Amniotic stem cell (primary cell): ENCODE measurements at regions not wholly inside any gene's neighbourhood (a gene's known extent, or its start where the extent isn't known, plus 50 kb on each side); places are given as distances from the start of the nearest gene placed in this dataset.
"Not testable (repeated sequence)": the region's sequence is repeated elsewhere in the genome, so short reads cannot be mapped to it uniquely, and the experiment has no call there.

Experiments
- DNase-seq: peaks from one replicate; lab custom pipeline; 2025; lab: John Stamatoyannopoulos, UW

DNA sequence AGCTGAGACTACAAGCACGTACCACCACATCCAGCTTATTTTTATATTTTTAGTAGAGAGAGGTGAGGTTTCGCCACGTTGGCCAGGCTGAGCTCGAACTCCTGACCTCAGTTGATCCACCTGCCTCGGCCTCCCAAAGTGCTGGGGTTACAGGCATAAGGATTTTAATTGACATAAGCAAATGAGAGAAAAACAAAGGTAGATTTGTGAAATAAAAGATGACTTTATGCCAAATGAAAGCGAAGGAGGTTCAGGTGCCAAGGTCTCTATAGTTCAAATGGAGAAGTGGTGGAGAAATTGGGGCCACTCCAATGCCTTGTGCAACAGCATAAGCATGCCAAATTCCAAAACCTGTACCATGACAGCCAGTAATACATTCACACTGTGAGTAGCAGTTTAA, 180.6 kb downstream of the MREG start:
- DNase-seq = no peak

DNA sequence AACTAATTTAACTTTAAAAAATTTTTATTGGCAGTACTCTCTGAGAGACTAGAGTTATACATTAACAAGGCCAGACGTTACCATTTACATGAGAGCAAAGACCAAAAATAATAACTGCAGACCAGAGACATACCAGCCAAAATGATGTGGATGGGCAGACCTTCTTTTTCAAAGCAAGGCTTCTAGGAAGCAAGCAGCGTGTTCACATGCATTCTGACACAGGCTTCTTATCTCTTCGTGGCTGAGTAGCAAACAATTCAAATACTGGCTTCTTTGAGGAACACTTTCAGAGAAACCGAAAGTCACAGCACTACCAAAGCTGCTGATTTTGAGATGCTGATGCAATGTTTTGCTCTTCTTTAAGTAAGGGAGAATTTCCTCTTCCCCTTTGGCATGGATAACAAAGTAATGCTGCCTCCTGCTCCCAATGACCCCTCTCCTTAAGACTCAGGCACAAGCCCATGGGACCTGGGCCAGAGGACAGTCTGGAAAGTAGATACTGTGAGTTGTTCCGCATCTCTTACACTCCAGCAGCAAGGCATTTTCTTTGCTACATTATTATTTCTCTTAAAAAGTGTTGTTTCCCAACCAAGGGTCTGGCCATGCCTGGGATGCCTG, 181.9 kb downstream of the MREG start:
- DNase-seq = no peak

DNA sequence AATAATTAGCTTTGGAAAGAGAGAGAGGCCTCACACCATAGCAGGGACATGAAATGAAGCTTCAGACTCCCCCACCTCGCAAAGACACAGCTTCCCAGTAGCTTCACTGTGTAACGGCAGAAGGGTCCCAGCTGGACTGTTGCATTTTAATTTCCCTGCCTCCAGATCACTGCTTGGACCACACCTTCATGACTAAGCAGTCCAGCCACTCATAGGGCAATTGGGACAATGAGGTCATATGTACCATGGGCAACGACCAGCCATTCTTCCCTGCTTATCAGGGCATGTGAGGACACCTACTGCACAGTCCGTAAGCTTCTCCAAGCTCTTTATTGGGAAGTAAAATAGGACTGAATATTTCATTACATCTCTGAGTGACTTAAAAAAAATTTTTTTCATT, 183.0 kb downstream of the MREG start:
- DNase-seq = no peak

DNA sequence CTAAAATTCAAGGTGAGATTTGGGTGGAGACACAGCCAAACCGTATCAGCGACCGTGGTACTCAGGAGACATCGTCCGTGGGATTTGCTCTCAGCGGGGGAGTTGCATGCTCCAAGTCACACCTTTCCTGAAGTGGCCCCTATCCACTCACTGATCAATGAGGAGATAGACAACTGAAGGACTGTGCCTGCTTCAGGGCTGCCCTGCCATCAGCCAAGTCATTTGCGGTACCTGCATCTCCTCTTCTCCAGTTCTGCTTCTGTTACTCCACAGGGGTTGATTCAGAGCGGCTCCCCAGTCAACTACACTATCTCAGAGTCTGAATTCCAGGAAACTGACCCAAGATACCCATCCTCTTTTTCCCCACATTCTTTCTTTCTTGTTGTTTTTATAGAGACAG, 184.1 kb downstream of the MREG start:
- no peak for DNase-seq

DNA sequence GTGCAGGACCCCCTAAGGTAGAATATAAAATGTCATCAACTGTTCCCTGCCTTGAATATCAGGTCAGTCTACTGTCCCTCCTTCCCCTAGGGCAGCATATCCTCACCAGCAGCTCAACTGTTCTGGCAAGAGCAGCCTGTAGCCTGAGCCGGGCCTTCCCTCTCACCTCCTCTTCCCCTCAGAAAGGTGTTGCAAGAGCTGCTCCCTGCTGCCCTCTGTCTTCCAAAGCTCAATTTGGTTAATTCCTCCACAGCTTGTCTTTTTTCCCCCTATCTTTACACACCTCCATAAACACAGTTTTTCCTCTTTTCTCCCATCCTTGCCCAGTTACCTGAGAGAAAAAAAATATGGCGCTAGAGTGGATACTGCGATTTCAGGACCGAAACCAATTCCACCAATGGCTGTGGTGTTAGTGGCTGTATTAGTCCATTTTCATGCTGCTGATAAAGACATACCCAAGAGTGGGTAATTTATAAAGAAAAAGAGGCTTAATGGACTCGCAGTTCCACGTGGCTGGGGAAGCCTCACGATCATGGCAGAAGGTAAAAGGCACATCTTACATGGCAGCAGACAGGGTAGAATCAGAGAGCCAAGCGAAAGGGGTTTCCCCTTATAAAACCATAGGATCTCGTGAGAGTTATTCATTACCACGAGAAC, 184.7 kb downstream of the MREG start:
- DNase-seq = no peak

DNA sequence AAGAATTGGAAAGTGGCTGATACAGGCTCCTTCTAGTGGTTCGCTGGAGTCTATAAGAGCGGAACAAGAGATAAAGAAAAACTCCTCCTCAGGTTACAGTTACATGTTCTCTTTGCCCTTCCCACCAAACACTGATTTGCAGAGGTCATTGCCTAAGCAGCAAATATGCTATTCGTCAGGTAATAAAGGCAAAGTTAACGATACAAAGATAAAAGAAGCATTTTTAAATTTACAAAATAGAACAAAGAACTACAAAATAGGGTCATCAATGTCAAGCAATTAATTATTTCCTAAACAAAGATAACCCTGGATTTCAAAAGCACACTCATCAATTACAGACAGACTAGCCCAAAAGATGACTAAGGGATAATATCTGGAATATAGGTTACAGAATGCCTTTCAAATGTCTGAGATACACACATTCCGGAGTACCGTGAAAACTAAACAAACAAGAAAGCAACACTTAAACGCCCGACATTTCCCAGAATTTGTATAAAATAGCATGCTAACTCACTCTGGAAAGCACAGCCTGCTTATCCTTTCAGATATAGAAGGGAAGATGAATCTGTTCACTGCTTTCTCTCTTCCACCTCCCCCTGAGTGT, 186.4 kb downstream of the MREG start:
- DNase-seq = no peak

DNA sequence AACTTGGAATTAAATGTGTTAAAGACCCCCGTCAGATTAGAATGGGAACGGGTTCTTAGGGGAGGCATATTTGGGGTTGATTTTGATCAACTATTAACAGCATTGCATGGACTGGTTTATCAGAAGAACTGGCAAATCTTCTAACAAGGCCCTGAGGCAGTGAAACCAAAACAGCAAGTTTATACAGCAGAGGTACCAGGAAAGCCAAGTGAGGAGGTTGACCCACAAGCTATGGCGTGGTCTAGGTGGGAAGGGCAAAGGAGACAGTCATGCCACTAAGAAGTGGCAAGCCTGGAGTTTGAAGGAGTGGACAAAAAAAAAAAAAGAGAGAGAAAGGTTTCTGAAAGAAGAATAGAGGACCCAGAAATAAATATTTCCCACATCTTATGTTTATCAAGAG, 187.0 kb downstream of the MREG start:
- no peak for DNase-seq

DNA sequence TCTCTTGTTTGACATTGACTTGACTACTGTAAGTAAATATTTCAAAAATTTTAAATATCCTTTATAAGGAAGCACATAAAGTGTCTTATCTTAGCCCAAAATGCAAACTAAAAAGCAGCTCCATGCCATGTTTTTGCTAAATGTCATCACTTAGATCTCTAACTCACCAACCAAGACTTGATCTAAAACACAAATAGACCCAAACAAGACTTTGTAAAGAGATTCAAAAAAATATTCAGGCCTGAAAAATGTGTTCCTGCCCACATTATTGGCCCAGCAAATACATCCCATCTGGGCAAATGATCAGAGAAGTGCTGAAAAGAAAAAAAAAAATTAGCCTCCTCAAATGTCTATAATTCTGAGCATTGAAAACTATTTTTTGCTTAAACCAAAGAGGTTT, 187.6 kb downstream of the MREG start:
- DNase-seq = no peak

DNA sequence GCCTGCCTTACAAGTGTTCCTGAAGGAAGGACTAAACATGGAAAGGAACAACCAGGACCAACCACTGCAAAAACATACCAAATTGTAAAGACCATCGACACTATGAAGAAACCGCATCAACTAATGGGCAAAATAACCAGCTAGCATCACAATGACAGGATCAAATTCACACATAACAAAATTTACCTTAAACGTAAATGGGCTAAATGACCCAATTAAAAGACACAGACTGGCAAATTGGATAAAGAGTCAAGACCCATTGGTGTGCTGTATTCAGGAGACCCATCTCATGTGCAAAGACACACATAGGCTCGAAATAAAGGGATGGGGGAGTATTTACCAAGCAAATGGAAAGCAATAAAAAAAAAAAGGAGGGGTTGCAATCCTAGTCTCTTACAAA, 192.1 kb downstream of the MREG start:
- not testable (repeated sequence) for DNase-seq

DNA sequence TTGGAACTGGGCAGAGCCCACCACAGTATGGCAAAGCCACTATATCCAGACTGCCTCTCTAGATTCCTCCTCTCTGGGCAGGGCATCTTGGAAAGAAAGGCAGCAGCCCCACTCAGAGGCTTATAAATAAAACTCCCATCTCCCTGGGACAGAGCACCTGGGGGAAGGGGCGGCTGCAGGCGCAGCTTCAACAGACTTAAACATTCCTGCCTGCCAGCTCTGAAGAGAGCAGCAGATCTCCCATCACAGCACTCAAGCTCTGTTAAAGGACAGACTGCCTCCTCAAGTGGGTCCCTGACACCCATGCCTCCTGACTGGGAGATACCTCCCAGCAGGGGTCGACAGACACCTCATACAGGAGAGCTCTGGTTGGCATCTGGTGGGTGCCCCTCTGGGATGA, 193.6 kb downstream of the MREG start:
- not testable (repeated sequence) for DNase-seq

DNA sequence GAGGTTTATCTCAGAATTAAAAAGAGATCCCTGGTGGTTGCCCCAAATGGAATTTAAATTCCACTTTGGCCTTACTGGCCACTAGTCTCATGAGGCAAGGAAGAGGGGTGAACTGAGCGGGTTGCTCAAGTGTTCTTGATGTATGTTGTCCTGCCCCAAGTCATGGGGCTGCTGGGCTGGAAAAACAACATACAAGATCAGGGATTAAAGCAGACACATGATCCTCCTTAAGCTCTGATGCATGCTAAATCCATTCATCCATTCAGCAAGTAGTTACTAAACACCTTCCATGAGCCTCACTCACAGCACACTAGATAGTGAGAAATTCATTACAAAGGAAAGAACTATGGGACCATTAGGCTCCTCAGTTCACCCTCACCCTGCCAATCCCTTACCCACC, 196.3 kb downstream of the MREG start:
- no peak for DNase-seq

DNA sequence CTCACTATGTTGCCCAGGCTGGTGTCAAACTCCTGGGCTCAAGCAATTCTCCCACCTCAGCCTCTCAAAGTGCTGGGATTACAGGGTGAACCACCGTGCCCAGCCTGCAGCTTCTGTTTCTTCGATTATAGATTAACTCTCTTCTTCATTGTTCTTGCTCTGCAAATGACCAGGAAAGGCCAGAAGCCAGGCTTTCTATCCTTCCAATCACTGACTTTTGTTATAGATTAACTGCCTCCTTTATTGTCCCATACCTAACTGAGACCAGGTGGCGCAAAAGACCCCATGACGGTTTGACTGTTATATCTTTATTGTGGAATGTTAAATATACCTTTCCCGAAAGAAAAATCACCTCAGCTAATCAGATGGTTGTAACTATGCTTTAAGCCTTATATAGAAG, 196.9 kb downstream of the MREG start:
- no peak for DNase-seq

DNA sequence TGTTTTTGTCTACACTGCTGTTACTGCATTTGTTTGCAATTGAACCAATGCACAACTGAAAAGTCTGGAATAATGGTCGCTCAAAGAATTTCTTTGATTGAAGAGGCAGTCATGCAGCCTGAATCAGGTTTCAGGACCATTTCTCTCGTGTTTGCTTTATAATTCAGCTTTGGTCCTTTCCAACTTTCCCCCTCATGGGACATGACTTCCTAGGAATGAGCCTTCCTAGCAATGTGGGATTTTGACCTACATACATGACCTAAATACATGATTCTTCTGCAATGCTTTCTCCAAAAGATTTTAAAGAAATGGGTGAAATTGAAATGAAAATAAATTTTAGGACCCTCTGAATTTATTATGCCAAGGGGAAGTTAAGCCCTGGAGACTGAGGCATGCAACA, 197.4 kb downstream of the MREG start:
- DNase-seq = no peak

DNA sequence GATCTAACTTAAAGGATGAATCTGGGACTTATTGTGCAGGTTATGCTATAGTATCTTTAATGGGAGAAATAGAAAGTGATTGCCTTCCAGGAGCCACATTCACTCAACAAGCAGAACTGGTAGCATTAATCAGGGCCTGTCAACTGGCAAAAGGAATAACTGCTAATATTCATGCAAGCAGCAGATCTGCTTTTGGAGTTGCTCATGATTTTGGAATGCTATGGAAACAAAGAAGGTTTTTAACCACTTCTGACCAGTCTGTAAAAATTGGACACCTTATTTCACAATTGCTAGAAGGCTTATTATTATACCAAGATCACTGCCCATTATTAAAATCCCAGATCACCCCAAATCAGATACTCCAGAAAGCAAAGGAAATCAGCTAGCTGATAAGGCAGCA, 200.4 kb downstream of the MREG start:
- DNase-seq = no peak

DNA sequence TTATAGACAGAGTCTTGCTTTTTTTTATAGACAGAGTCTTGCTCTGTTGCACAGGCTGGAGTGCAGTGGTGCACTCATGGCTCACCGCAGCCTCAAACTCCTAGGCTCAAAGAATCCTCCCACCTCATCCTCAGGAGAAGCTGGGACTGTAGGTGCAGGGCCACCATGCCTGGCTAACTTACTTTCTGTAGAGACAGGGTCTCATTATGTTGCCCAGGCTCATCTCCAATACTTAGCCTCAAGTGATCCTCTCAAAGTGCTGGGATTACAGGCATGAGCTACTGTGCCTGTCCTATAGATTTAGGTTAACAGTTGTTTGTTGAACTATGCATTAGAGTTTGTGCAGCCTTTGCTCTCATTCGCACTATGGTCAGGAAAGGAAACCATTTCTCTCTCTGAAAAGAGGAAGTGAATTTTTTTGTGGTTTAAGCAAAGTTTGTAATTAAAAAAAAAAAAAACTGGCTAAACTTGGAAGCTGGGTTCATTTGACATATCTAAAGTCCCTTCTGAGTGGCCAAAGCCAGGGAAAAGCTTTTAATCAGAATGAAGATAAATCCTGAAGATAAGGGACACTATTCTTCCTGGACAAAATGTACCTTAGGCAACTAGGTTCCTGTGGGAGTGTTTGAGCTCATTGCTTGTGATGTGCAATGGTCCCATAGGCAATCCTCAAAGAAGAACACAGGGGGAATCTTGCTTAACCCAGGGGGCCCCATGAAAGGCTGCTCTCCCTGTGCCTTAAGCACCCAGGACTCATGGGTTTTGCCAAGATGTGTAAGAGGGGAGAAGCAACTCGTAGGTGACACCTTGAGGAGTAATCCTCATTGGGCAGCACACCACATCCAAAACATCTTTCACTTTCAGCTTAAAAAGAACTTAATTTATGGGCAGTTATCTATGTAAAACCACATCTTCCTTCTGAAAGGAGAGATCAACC, 201.7 kb downstream of the MREG start:
- no peak for DNase-seq

DNA sequence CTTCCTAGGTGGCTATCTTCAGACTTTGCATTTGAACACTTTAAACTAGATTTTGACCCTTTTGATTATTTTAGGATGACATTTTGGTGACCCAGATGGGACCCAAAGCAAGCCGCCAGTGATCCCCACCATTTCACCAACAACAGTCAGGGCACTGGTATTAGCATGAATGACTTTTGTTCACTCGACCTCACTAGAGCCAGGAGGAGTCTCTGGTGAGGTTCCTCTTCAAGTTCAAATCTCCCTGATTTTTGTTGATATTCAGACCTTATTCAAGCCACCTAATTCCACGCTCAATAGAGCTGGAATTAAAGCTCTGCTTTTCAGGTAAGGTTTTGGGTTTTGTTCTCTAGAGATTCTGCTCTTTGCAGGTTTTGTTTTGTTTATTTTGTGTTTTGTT, 202.3 kb downstream of the MREG start:
- DNase-seq = no peak

DNA sequence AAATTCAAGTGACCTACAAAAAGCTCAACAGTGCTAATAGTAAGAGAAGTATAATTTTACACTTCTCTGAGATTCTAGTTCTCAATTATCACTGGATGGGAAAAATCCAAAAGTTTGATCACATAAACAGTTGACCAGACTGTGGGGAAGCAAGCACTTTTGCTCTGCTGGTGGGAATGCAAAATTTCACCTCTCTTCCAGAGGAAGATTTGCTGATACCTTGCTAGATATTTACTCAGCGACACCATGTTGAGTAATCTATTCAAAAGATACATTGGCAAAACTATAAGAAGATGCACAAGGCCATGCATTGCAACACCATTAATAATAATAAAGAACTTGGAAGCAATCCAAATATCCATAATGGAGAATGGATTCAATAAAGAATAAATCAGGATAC, 204.4 kb downstream of the MREG start:
- no peak for DNase-seq

DNA sequence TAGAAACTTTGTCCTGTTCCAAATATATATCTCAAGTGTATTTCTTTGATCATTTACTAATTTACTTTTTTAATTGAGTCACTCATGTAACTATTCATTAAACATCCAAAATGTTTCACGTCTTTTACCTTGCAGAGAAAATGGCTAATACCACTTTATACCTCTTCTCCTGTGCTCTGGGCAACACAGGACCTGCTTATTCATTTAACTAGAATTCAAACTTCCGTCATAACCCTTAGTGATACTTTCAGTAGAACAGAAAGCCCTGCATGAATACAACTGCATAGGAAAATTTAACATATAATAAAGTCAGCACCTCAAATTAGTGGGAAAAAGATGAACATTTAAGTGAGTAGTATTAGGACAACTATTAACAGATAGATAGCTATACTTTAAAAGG, 205.2 kb downstream of the MREG start:
- DNase-seq = no peak

DNA sequence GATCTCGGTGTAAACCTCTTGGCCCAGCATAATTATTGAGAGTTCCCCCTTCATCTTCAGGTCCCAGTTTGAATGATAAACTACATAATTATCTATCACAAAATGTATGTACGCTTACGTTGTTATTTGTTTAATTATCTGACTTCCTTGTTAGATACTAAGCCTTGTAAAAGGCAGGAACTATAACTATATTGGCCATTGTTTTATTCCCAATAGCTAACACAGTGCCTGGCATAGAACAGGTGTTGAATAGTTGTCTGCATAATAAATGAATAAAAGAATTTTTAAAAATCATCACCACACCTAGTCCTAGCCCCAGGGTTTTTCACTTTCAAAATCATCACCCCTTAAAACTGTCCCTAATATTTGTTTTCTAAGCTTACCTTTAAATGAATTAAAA, 207.9 kb downstream of the MREG start:
- no peak for DNase-seq

DNA sequence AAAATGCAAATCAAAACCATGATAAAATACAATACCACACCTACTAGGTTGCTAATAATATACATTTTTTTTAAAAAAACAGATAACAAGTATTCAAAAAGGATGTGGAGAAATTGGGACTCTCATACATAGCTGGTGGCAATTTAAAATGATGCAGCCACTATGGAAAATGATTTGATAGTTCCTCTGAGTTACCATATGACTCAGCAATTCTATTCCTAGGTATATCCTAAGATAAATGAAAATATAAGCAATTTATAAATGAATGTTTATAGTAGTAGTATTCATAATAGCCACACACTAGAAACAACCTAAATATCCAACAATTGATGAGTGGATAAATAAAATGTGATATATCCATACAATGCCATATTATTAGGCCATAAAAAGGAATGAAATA, 210.2 kb downstream of the MREG start:
- no peak for DNase-seq

DNA sequence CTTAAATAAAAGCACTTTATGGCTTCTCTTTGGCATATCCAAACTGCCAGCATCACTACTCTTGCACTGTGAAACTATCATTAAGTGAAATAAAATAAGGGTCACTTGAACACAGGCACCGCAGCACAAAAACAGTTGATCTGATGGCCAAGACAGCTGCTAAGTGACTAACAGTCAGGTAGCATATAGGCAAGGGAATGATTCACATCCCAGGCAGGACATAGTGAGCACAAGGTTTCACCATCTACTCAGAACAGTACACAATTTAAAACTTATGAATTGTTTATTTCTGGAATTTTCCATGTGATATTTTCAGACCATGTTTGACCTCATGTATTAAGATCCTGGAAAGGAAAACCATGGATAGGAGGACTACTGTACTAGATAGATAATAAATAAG, 214.2 kb downstream of the MREG start:
- DNase-seq = no peak

DNA sequence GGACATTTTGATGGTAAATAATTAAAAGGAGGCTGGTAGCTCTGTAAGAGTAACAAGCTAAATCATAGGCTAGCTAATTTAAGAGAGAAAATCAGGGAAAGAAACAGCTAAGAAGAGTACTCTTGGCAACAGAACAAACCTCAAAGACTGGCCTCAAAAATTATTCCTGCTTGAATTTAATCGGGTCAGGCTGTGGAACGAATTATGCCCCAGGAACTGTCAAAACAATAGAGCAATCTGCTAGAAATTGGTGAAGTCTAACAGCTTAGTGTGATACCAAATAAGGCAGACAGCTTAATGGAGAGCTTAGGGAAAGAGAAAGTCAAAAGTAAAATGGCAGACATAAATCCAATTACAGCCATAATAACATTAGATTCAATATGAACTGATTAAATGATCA, 215.7 kb downstream of the MREG start:
- DNase-seq = no peak
